Heart right ventricle (tissue), 16 donors: ENCODE measurements at regions not wholly inside any gene's neighbourhood (a gene's known extent, or its start where the extent isn't known, plus 50 kb on each side); places are given as distances from the start of the nearest gene placed in this dataset.

ENCODE experiments used
- ATAC-seq, 8 donors: fragments of 200-7000 bp; cut with Tn5 transposase; one replicate each; pipeline ENCODE4 v1.9.1; 2020; ENCODE audit warnings: mild to moderate bottlenecking in 8 of 8, moderate library complexity in 8 of 8, moderate number of reproducible peaks in 1 of 8
- DNase-seq, 2 donors: peaks; one replicate each; pipeline ENCODE4 v3.0.0-alpha.2; 2020
- H3K27ac ChIP-seq, 10 donors: fragments of 200-600 bp; sonication (generic) in 2 of 10; one replicate each; pipeline versions ENCODE4 v1.5.0 to v1.8.0; 2020 to 2022; ENCODE audit warnings: mild to moderate bottlenecking in 3 of 10
- H3K27me3 ChIP-seq, 7 donors: fragments of 200-600 bp; one replicate each; pipeline ENCODE4 v1.8.0; 2021 to 2022; ENCODE audit warnings: mild to moderate bottlenecking in 2 of 7
- H3K36me3 ChIP-seq, 9 donors: fragments of 200-600 bp; sonication (generic) in 1 of 9; one replicate each; pipeline versions ENCODE4 v1.5.0 to v1.8.0; 2020 to 2022; ENCODE audit warnings: mild to moderate bottlenecking in 2 of 9
- H3K4me1 ChIP-seq, 9 donors: fragments of 200-600 bp; sonication (generic) in 1 of 9; one replicate each; pipeline versions ENCODE4 v1.5.0 to v1.8.0; 2020 to 2022; ENCODE audit warnings: mild to moderate bottlenecking in 4 of 9
- H3K4me3 ChIP-seq, 10 donors: fragments of 200-600 bp; sonication (generic) in 2 of 10; one replicate each; pipeline versions ENCODE4 v1.5.0 to v1.8.0; 2020 to 2022; ENCODE audit warnings: mild to moderate bottlenecking in 7 of 10, moderate library complexity in 2 of 10
- H3K9me3 ChIP-seq, 11 donors: fragments of 200-600 bp in 10 of 11; sonication (generic) in 2 of 11; one replicate each; pipeline versions ENCODE4 v1.5.0 to v1.8.0; 2013 to 2022; ENCODE audit warnings: mild to moderate bottlenecking in 2 of 11, control low read depth in 1 of 11, moderate library complexity in 1 of 11
- WGBS, 2 donors: extraction: QIAGEN DNeasy Blood & Tissue Kit; methylation state at CpG; one replicate each; pipeline ENCODE4 v1.1.7; 2013; ENCODE audit warnings: inconsistent platforms in 1 of 2; 5-methylcytosine and 5-hydroxymethylcytosine counted together
- intact Hi-C, 10 donors: fragments of 100-400 bp; cut with DNase I; formaldehyde crosslinking; loops; one replicate each; pipeline versions ENCODE4 v1.11.1 to v1.14.2; 2022
- TF ChIP-seq, protein P1 (sequence below), 9 donors: fragments of 200-600 bp; sonication (generic) in 2 of 9; IDR thresholded peaks; one replicate each; pipeline versions ENCODE4 v1.5.0 to v1.8.0; 2021 to 2022; ENCODE audit warnings: antibody characterized with exemption in 9 of 9, mild to moderate bottlenecking in 5 of 9, moderate library complexity in 1 of 9
- donor health status: Arrhythmogenic right ventricular cardiomyopathy.
- donor health status: ischemic (EF 13 %, LVEDD 7.1; RV severe dilation, severe dysfunction).
- donor health status: healthy with polysubstance abuse.
- donor health status: DM: no; HTN: yes; CAD: no.
- donor health status: DM: no; HTN: no; CAD: no.
- donor health status: ischemic (EF 25% LVEDD 6.9; RV normal size, moderate dysfunction).
- donor health status: ischemic (EF 25% LVEDD 5.7; RV mildly dilated, moderate dysfunction).
- donor health status: healthy.
- donor health status: DM: yes; HTN: yes; CAD: no.
- donor health status: Ischemic cardiomyopathy.
- donor health status: ischemic (EF 35%, LVEDD 5.7; RV mildly dilated, moderate dysfunction).
- donor health status: nonischemic (EF 11% LVEDD 7.7; RV severe dilation, severe dysfunction).
- donor health status: DM: yes; HTN: yes; CAD: no.
- donor health status: PGD.
- donor health status: ischemic (EF 29% LVEDD 5.4; RV normal size, mild dysfunction).
- donor health status: nonischemic (EF 23%, LVEDD 6.1; RV moderate dilation, normal function).

GRCh38 chr11:91220476-91221202, 997.8 kb upstream of the CHORDC1 start:
- TF ChIP-seq, protein P1, sequence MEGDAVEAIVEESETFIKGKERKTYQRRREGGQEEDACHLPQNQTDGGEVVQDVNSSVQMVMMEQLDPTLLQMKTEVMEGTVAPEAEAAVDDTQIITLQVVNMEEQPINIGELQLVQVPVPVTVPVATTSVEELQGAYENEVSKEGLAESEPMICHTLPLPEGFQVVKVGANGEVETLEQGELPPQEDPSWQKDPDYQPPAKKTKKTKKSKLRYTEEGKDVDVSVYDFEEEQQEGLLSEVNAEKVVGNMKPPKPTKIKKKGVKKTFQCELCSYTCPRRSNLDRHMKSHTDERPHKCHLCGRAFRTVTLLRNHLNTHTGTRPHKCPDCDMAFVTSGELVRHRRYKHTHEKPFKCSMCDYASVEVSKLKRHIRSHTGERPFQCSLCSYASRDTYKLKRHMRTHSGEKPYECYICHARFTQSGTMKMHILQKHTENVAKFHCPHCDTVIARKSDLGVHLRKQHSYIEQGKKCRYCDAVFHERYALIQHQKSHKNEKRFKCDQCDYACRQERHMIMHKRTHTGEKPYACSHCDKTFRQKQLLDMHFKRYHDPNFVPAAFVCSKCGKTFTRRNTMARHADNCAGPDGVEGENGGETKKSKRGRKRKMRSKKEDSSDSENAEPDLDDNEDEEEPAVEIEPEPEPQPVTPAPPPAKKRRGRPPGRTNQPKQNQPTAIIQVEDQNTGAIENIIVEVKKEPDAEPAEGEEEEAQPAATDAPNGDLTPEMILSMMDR (IDR thresholded peaks at IDR 0.05): no peak
- ATAC-seq (peak in 1 of 8 donors; percentile 74), DNase-seq (no peak)
- Histone ChIP-seq H3K27ac (peak overlapping the region in 4 of 10 donors; percentile 35 to 66 (median 54)), H3K36me3 (no peaks in the 10 kb centered on the region), H3K9me3 (peaks cover 0 to 12% (median 0%) of the 10 kb centered on the region in 11 donors), H3K4me3 (no peak overlapping the region), H3K4me1 (peaks cover 0 to 26% (median 5%) of the 10 kb centered on the region in 9 donors), H3K27me3 (no peaks in the 10 kb centered on the region)
- intact Hi-C loops: no loop called here
- WGBS, 2 donors: 0% methylated on average over 1 of the region's 1 CpG

- Histone ChIP-seq H3K4me1 (peaks cover 0 to 26% (median 5%) of the 10 kb centered on the region in 9 donors), H3K9me3 (peaks cover 0 to 3% (median 0%) of the 10 kb centered on the region in 11 donors), H3K36me3 (no peaks in the 10 kb centered on the region), H3K27me3 (no peaks in the 10 kb centered on the region), H3K27ac (peak overlapping the region in 6 of 10 donors; percentile 35 to 66 (median 51)), H3K4me3 (no peak overlapping the region)
- intact Hi-C loops: no loop called here
- TF ChIP-seq, protein P1 (IDR thresholded peaks at IDR 0.05): no peak
- peak in 5 of 8 donors; percentile 50 to 89 (median 69) for ATAC-seq
- DNase-seq: no peak
- 16 to 17% methylated on average over 1 of the region's 1 CpG for WGBS, 2 donors
Measured at GRCh38 chr11:91219535-91219934, 996.7 kb upstream of the CHORDC1 start.

- Histone ChIP-seq H3K27ac (no peak overlapping the region), H3K27me3 (no peaks in the 10 kb centered on the region), H3K9me3 (no peaks in the 10 kb centered on the region), H3K36me3 (no peaks in the 10 kb centered on the region), H3K4me1 (no peaks in the 10 kb centered on the region), H3K4me3 (no peak overlapping the region)
- ATAC-seq (no peak), DNase-seq (no peak)
- intact Hi-C loops: no loop called here
- TF ChIP-seq, protein P1 (IDR thresholded peaks at IDR 0.05): no peak
Measured at GRCh38 chr11:91209751-91210150, 986.9 kb upstream of the CHORDC1 start.

DNA sequence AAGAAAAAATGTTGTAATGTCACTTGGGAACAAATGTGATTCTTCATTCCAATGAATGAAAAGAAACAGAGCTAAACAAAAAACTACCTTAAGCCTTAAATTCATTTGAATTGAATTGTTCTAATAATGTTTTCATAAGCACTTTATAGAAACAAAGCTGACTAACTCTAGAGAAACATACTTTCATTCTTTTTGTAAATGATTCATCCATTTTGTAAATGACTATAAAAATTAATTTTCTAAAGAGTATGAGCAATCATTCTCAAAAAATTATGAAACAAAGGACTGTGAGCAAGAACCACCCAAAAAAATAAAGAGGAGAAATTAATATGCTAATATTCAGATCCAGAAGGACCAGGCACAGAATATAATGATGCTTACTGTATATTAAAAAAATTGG, 986.5 kb upstream of the CHORDC1 start:
- no peak for DNase-seq
- Histone ChIP-seq H3K36me3 (no peaks in the 10 kb centered on the region), H3K4me1 (no peaks in the 10 kb centered on the region), H3K27me3 (no peaks in the 10 kb centered on the region), H3K9me3 (no peaks in the 10 kb centered on the region), H3K4me3 (no peak overlapping the region), H3K27ac (no peak overlapping the region)
- ATAC-seq: no peak
- TF ChIP-seq, protein P1 (IDR thresholded peaks at IDR 0.05): no peak
- intact Hi-C loops: no loop called here
